Epithelial cell of prostate (primary cell): ENCODE measurements at regions not wholly inside any gene's neighbourhood (a gene's known extent, or its start where the extent isn't known, plus 50 kb on each side); places are given as distances from the start of the nearest gene placed in this dataset.

Source experiments
- DNase-seq: peaks from one replicate; pipeline ENCODE4 v3.0.0-alpha.2; 2011; ENCODE audit warnings: low read depth, low spot score
- H3K27ac ChIP-seq: fragments of 450-650 bp; 2 replicates; pipeline ENCODE4 v1.5.1; 2017; ENCODE audit warnings: mild to moderate bottlenecking

- H3K27ac ChIP-seq, result no peak overlapping the region
- no peak for DNase-seq
These were observed 68.1 kb downstream of the YIPF5 start for GRCh38 chr5:144102361-144102760.

DNA sequence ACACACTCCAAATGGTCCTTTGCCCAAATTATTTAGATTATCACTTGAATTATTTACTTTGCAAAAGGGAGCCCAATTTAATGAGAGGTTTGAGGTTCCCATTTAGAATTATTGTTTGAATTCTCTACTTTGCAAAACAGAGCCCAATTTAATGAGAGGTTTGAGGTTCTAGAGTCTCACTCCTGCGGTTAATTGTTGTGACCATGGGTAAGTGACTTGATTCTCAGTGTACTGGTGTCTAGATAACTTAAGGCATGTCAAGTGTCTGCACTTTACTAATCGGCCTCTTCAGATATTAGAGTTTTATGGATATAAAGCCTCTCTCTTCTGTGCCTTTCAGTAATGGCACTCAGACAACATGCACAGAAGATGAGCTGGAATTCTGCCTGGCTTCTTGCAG is 67.5 kb downstream of the YIPF5 start:
- H3K27ac ChIP-seq, result no peak overlapping the region
- no peak for DNase-seq

DNA sequence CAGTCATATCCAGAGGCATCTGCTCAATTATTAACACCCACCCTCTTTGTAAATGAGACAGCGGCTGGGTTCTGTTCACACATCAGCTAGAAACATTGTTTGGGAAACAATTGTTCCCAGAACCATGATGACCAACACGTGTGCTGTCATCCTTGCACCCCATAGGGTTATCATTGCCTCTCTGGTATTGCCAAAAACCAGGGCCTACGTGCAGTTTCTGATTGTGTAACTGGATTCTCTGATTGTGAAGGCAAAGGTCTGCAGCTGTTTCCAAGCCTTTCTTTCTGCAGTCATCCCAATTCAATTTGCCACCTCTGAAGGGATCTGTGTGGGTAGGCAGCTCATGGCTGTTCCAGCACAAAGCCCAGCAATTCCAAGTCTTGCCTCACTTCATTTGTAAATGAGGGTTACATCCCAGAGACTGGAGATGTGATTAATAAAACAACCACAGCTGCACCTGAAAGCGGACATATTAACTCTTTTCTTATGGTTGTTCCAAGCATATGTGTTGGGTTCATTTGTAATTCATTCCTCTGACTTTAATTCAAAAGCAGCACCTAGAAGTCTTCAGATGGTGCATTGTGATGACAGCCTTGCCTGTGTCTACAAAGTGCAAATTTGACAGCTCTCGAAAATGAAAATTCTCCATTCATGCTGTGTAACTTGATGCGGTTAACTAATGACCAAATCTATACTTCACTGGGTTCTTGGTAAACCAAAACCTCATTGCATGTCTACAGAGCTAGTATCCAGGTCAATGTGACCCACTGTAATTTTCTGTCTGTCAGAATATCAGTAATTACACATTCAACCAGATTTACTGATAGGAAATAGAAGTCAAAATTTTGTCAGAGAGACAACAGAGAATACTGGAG is 66.6 kb downstream of the YIPF5 start:
- no peak for DNase-seq
- H3K27ac ChIP-seq, result no peak overlapping the region

GRCh38 chr5:144105371-144105770 is 65.1 kb downstream of the YIPF5 start:
- DNase-seq, result no peak
- no peak overlapping the region for H3K27ac ChIP-seq

DNA sequence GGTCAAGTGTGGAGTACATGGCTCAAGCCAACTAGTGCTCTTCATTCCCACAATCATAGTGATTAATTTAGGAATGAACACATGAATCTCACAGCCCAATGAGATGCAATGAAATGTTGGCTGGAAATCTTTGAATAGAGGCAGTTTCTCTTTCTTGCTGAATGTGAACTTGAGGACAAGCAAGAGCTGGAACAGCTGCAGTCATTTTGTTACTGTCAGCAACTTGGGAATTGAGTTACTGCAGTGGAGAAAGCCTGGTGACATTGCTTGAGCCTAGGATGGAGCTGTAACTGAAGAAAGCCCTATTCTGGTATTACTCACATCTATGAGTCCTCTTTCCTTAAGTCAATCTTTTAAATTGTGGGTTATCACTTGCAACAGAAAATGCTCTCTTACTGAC is 62.3 kb downstream of the YIPF5 start:
- no peak overlapping the region for H3K27ac ChIP-seq
- DNase-seq, result no peak
